CD4-positive, alpha-beta T cell treated with Interleukin-21 for 1 hour (primary cell): ENCODE measurements at regions not wholly inside any gene's neighbourhood (a gene's known extent, or its start where the extent isn't known, plus 50 kb on each side); places are given as distances from the start of the nearest gene placed in this dataset.
"Not testable (repeated sequence)": the region's sequence is repeated elsewhere in the genome, so short reads cannot be mapped to it uniquely, and the experiment has no call there.

ENCODE experiments used
- DNase-seq: peaks from one replicate; pipeline ENCODE4 v3.0.0-alpha.2; 2020

- no peak for DNase-seq
Observed at GRCh38 chr2:75324861-75325284, 125.6 kb upstream of the TACR1 start.

DNA sequence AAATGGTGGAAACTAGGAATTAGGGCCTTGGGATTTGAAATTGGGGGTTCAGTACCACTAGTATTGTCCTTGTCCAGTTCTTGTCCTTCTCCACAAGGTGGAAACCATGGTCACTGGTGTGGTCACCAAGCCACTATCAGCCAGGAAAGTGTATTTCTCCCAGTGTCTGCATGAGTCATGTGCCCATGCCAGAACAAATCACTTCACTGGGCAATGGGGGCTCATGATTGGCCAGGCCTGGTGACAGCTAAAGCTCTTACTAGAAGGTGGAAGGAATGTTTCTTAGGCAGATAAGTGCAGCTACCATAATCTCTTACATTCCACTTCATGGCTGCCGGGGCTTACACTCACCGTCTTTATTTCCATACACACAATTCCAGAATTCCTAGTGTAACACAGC is 124.8 kb upstream of the TACR1 start:
- no peak for DNase-seq

DNA sequence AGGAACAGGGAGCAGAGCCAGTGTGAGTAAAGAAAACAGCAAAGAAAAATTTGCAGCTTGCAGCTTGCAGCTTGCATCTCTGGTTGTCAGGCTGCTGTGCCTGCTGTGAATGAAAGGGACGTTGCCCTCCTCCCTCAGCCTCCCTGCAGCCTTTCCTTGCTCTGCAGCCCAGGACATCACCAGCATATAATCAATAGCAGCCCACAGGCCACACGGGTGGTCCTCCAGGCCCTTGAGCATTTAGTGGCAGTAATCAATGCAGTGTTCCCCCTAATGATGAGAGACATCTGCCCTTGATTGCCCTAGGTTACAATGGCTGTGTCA is 122.2 kb upstream of the TACR1 start:
- DNase-seq, result no peak

DNA sequence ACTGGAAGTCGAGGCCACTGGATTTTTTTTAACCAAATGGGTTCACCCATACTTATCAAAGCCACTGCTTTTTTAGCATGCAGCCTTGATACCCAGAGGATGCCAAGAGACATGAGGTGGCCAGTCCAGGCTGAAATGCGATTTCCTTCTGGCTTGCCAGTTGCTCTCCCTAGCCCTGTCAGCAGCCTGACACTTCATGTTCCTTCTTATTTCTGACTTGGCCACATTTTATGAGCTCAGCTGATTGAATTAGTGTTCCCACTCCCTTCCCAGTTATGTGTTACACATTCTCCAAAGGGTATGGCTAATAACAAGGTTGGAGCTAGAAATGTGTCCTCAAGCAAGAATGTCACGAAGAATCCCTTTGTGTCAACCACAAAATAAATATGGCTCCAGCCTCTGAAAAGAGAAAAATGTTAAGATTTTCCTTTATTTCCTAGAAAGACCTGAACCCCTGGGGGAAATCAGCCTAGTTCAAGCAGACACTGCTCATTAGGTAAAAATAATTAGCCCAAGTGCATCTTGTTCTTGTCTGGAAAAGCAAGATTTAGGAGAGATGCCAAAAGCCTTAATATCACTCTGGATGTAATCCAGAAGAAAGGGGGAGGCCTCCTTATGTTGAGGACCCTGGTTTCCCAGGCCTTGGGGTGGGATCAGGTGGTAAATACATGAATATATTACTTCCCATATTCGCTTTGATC is 121.7 kb upstream of the TACR1 start:
- no peak for DNase-seq

- DNase-seq, result no peak
Observed at GRCh38 chr2:75319951-75320350, 120.6 kb upstream of the TACR1 start.

DNA sequence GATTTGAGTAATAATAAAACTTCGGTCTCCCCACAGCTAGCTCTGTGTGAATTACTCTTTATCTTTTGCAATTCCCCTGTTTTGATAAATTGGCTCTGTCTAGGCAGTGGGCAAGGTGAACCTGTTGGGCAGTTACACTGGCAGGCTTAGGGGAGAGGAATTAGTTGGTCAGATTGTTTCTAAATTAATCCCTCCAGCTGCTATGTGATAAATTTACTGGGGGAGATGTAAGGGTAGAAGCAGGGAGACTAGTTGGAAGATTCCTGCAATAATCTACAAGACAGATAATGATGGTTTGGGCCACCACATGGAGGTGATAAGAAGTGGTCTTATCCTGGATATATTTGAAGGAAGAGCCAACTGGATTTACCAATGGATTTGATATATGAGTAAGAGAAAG is 118.5 kb upstream of the TACR1 start:
- no peak for DNase-seq

- no peak for DNase-seq
Observed at GRCh38 chr2:75317316-75317715, 118.0 kb upstream of the TACR1 start.

DNA sequence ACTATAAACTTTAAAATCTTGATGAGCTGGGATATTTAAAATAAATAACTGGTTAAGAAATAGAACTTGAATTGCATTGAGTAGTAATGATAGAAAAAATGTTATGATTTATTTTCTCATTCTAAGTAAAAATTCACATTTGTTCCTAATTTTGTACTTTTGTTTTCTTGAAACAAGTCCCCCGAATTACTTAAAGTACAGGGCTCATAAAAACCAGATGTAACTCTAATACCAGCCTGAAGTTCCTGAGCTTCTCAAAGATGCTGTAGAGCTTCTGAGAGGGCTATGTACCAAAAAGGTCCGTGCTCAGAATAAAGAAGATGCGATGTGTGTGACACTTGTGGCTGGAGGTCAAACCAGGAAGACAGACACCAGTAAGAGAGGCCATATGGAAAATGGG is 116.1 kb upstream of the TACR1 start:
- no peak for DNase-seq

- DNase-seq, result no peak
Observed at GRCh38 chr2:75311993-75312392, 112.7 kb upstream of the TACR1 start.

- DNase-seq, result no peak
Observed at GRCh38 chr2:75311521-75311920, 112.2 kb upstream of the TACR1 start.

DNA sequence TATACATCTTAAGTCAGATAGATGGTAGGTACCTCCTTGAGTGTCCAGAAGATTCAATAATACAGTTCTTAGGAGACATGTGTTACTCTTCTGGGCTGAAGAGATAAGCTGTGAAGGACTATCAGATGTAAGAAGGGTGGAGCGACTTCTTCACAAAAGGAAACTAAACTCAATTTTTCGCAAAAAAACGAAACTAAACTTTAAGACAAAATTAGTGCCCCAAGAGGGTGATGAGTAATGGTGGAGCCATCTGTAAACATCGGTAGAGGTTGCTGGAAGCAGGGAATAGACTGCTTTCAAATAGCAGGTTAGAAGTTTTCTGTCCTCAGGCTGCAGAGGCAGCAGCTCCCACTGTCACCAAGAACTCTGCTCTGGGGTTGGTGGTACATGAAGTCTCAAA is 111.6 kb upstream of the TACR1 start:
- DNase-seq, result no peak

DNA sequence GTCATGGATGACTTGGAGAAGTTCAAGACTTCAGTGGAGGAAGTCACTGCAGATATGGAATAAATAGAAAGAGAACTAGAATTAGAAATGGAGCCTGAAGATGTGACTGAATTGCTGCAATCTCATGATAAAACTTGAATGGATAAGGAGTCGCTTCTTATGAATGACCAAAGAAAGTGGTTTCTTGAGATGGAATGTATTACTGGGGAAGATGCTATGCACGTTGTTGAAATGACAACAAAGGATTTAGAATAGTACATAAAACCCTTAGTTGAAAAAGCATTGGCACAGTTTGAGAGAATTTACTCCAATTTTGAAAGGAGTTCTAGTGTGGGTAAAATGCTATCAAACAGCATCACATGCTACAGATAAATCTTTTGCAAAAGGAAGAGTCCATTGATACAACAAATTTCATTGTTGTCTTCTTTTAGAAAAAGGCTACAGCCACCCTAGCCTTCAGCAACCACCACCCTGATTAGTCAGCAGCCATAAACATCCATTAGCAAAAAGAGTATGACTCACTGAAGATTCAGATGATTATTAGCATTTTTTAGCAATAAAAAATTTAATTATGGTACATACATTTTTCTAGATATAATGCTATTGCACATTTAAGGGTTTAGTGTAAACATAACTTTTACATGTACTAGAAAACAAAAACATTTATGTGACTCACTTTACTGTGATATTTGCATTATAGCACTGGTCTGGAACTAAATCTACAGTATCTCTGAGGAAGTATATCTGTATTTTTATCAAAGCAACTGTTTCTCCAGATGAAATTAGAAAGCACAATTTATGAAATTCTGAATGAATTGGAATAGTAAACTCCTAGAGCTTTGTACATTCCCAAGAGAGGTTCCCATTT is 110.5 kb upstream of the TACR1 start:
- DNase-seq, result no peak

GRCh38 chr2:75303227-75303626 is 103.9 kb upstream of the TACR1 start:
- DNase-seq, result no peak

- no peak for DNase-seq
Observed at GRCh38 chr2:75294362-75294761, 95.0 kb upstream of the TACR1 start.

DNA sequence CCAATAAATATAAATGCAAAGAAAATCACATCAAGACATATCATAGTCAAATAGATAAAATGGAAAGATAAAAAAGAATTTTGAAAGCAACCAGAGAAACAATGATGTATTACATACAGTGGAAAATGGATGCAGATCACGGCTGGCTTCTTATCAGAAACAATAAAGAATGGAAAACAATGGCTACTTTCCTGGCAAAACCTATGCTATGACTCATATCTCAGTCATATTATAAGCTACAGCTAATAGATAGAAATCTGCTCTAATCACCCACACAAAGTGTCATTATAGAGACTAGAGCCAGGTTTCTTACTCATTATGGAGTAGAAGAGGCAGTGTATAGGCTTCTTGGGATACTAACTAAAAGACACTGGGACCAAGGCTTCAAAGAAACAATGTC is 93.5 kb upstream of the TACR1 start:
- no peak for DNase-seq

- no peak for DNase-seq
Observed at GRCh38 chr2:75290600-75291150, 91.4 kb upstream of the TACR1 start.

DNA sequence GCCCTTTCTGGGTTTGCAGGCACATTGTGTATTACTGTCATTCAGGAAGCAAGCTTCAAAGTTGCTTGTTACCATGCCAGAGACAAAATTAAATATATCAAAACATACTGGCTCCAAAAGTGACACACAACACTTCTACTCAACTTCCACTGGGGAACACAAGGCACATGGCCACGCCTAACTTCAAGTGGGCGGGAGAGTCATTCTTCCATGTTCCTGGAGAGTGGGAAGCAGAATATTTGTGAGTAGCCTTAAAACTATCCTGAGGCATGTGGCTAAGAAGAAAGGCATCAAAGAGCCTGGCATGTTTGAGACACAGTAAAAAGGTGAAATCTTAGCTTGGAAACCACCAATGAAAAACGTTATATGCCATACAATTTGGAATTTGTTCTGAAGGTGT is 90.5 kb upstream of the TACR1 start:
- no peak for DNase-seq

- DNase-seq, result not testable (repeated sequence)
Observed at GRCh38 chr2:75289178-75289577, 89.9 kb upstream of the TACR1 start.

- no peak for DNase-seq
Observed at GRCh38 chr2:75288760-75289159, 89.4 kb upstream of the TACR1 start.

DNA sequence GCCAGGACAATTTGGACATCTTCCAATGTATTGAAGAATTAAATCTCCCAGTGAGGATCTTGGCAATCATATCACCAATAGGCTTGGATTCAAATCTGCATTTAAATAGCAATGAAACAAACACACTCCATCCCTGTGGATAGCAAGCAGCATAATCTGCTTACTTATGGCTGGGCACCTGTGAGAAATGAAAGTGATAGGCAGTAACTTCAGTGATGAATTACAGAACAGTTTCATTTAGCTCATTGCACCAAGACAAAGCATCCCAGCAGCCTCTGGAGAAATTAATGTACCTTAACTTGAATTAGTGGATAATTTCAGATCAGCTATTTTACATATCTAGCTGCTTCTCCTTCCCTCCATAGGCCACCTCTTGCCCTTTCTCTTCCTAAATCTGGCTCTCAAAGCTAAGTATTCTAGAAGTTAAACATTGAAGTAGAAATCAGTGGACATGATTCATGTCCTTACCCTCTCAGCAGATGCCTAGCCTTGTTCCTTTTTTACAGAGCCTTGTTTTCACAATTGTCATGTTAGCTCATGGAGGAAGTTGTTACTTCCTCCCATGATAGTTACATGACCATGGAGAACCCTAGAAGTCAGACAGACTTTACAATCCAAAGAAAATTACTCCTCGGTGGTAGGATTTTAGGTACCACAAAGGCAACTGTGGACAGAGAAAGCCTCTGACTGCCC is 88.5 kb upstream of the TACR1 start:
- no peak for DNase-seq

DNA sequence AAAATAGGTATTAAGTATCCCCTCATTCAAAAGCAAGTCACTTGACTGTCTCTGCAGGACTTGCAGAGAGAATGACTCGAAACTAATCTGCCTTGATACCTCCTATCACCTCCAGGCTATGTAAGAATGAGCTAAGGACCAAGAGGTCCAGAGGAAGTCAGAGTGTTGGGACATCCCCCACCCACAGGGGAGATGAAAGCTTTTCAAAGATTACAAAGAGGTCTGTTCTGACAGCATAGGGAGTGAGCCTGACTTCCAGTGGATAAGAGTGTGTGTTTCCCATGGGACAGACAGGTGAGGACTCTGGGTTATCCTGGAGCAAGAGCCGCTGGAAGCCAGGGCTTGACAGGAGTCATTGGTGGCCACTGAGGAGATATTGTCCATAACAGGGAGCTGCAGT is 85.0 kb upstream of the TACR1 start:
- DNase-seq, result no peak

GRCh38 chr2:75278821-75279379 is 79.6 kb upstream of the TACR1 start:
- no peak for DNase-seq

DNA sequence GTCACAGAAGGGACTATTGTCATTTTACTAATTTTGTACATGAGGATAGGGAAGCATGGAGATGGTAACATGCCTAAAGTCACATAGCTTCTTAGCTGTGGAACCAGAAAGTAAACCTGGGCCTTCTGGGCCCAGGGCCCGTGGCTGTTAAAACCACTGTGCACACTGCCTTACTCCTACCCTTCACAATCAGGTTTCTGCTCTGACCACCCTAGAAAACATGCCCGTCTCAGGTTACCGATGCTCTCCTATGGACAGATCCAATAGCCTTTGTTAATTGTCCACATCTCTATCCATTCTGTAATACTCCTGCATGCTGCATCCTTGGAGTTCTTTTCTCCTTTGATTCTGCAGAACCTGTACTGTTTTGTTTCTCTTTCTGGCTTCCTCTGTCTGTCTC is 79.0 kb upstream of the TACR1 start:
- DNase-seq, result no peak
